Neural crest cell (in vitro differentiated cells): ENCODE measurements at regions not wholly inside any gene's neighbourhood (a gene's known extent, or its start where the extent isn't known, plus 50 kb on each side); places are given as distances from the start of the nearest gene placed in this dataset.

Experiments
- DNase-seq: peaks from one replicate; pipeline ENCODE4 v3.0.0; 2021; ENCODE audit warnings: low read depth, mixed read lengths, low spot score
- H3K27ac Mint-ChIP-seq: one replicate; pipeline ENCODE4 v1.8.0; 2021; ENCODE audit warnings: mild to moderate bottlenecking, mixed read lengths; ENCODE audit not compliant: unreplicated experiment
- H3K27me3 Mint-ChIP-seq: 2 replicates; pipeline ENCODE4 v1.8.0; 2021; ENCODE audit warnings: low read depth, mild to moderate bottlenecking, mixed read lengths
- H3K36me3 Mint-ChIP-seq: 2 replicates; pipeline ENCODE4 v1.8.0; 2021; ENCODE audit warnings: low read depth, mild to moderate bottlenecking, mixed read lengths
- H3K4me1 Mint-ChIP-seq: 2 replicates; pipeline ENCODE4 v1.8.0; 2021; ENCODE audit warnings: mixed read lengths
- H3K4me3 Mint-ChIP-seq: one replicate; pipeline ENCODE4 v1.8.0; 2021; ENCODE audit warnings: mild to moderate bottlenecking, mixed read lengths
- H3K9me3 Mint-ChIP-seq: 2 replicates; pipeline ENCODE4 v1.8.0; 2021; ENCODE audit warnings: mixed read lengths
- TF ChIP-seq, protein P1 (sequence below): fragments of 200-600 bp; sonication (generic); conservative IDR thresholded peaks from 2 replicates; pipeline ENCODE4 v1.5.0; 2021; ENCODE audit warnings: antibody characterized with exemption, mild to moderate bottlenecking

DNA sequence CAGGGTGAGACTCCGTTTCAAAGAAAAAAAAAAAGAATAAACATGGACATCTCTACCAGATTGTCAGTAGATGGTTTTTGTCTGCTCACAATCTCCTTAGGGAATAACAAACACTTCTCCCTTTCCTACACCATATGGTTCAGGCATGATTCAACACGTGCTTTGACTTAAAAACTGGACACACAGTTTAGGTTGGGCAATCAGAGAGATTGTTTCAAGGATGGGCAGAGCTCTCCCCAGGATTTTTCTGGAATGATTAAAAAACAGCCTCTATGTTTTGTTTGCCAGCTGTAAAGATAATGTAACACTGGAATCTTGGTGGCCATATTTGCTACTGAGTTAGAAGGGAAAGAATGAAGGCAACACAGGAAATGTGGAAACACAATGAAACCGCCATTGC lies 150.1 kb upstream of the TSC22D1 start:
- no peak overlapping the region for H3K4me3 Mint-ChIP-seq

DNA sequence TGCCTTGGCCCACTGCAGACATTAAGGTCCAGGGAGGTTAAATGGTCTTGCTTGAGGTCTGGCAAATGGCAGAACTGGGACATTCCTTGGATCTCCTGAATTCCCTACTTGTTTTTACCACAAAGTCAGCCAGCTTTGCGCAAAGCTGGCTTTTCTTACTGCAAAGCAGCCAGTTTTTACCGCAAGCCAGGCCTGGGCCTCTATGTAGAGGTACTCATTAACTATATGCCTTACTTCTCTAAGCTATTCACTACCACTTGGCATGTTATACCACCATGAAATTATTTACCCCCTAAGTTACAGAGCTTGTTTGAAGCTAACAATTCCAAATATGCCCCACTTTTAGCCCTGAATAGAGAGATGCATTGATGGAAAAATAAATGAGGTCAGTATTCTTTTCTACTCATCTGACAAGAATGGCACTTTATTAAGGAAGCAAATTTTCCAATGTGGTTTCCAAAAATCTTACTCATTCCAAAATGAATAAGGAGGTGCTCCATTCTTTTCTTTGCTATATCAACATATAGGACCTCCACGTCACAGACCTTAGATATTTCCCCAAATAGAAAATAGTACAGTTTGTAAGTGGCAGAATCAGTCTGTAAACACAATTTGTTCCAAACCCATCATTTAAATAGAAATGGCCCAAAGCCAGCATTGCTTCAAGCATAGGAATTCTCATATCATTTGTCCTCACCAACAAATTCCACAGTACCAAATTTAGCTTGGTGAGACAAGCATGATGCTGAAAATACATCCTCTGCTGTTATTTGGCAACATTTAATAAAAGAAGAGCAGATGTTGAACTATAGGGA lies 143.9 kb upstream of the TSC22D1 start:
- no peak overlapping the region for H3K27ac Mint-ChIP-seq
- TF ChIP-seq, protein P1, sequence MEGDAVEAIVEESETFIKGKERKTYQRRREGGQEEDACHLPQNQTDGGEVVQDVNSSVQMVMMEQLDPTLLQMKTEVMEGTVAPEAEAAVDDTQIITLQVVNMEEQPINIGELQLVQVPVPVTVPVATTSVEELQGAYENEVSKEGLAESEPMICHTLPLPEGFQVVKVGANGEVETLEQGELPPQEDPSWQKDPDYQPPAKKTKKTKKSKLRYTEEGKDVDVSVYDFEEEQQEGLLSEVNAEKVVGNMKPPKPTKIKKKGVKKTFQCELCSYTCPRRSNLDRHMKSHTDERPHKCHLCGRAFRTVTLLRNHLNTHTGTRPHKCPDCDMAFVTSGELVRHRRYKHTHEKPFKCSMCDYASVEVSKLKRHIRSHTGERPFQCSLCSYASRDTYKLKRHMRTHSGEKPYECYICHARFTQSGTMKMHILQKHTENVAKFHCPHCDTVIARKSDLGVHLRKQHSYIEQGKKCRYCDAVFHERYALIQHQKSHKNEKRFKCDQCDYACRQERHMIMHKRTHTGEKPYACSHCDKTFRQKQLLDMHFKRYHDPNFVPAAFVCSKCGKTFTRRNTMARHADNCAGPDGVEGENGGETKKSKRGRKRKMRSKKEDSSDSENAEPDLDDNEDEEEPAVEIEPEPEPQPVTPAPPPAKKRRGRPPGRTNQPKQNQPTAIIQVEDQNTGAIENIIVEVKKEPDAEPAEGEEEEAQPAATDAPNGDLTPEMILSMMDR: no peak
- H3K36me3 Mint-ChIP-seq: no peaks in the 10 kb centered on the region
- H3K4me1 Mint-ChIP-seq: no peaks in the 10 kb centered on the region
- H3K27me3 Mint-ChIP-seq: no peaks in the 10 kb centered on the region
- peaks cover 2% of the 10 kb centered on the region for H3K9me3 Mint-ChIP-seq
- H3K4me3 Mint-ChIP-seq: no peak overlapping the region
- DNase-seq: no peak

More for the DNA sequence above, 150.1 kb upstream of the TSC22D1 start:
- Mint-ChIP-seq H3K27ac (no peak overlapping the region), H3K4me1 (no peaks in the 10 kb centered on the region), H3K36me3 (no peaks in the 10 kb centered on the region), H3K9me3 (peaks cover 2% of the 10 kb centered on the region), H3K27me3 (no peaks in the 10 kb centered on the region)
- TF ChIP-seq, protein P1: no peak
- DNase-seq: no peak

DNA sequence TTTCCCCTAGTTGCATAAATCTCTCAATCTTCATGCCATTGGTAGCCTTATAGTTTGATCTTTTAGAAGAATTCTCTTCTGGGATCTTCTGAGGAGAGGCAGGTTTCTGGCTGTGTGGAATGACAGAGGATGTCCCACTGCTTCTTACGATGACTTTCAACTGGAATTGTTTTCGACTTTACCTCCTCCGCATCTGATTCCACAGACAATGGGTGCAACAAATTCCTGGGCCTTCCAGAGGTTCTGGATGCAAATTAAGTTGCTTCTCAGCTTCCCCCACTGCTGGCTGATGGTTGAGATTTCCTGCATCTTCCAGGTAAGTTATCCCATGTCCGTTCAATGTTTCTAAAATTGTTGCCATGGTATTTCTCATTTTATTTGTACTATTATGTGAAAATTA lies 142.3 kb upstream of the TSC22D1 start:
- H3K4me3 Mint-ChIP-seq: no peak overlapping the region
- H3K4me1 Mint-ChIP-seq: no peaks in the 10 kb centered on the region
- TF ChIP-seq, protein P1: no peak
- no peak for DNase-seq
- no peaks in the 10 kb centered on the region for H3K36me3 Mint-ChIP-seq
- H3K9me3 Mint-ChIP-seq: no peaks in the 10 kb centered on the region
- H3K27ac Mint-ChIP-seq: no peak overlapping the region
- no peaks in the 10 kb centered on the region for H3K27me3 Mint-ChIP-seq

DNA sequence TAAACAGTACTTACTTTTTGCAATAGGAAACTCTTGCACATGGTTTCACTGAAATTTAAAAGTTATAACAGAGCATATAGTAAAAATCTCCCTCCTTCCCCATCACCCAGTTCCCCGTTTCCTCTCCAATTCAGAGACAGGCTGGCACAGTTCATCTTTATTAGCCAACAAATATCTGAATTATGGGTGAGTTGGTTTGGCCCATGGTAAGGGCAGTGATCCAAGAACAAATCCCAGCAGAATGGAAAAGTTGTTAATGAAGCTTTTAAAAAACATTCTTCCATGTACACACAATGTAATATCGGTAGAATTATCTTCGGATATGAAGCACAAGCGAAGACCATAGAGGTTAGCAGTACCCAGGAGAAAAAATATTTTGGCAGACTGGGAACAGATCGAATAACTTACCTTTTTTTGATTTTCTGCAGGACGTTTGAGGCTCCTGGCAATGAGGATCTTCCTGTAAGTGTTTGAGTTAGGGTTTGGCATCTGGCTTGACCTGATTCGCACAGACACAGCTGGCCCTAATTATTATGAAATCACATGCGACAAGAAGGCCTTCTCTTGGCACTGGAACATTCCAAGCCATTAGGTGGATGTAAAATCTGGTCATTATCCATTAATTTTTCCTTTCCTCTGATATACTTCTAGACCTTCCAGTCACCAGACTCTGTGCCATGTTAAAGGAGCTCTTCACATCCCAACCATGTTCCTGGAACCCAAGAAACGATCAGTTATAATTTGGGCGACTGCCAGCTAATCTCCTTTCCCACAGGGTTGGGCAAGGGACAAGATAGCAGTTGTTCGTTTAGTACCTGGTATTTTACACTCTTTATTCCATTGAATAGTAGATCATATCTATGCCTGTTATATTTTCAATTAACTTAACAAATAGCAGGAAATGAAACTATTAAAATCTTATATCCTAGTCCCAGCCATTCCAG lies 139.4 kb upstream of the TSC22D1 start:
- DNase-seq: no peak
- TF ChIP-seq, protein P1: no peak
- H3K9me3 Mint-ChIP-seq: no peaks in the 10 kb centered on the region
- no peaks in the 10 kb centered on the region for H3K27me3 Mint-ChIP-seq
- H3K36me3 Mint-ChIP-seq: no peaks in the 10 kb centered on the region
- H3K27ac Mint-ChIP-seq: no peak overlapping the region
- no peak overlapping the region for H3K4me3 Mint-ChIP-seq
- H3K4me1 Mint-ChIP-seq: no peaks in the 10 kb centered on the region

DNA sequence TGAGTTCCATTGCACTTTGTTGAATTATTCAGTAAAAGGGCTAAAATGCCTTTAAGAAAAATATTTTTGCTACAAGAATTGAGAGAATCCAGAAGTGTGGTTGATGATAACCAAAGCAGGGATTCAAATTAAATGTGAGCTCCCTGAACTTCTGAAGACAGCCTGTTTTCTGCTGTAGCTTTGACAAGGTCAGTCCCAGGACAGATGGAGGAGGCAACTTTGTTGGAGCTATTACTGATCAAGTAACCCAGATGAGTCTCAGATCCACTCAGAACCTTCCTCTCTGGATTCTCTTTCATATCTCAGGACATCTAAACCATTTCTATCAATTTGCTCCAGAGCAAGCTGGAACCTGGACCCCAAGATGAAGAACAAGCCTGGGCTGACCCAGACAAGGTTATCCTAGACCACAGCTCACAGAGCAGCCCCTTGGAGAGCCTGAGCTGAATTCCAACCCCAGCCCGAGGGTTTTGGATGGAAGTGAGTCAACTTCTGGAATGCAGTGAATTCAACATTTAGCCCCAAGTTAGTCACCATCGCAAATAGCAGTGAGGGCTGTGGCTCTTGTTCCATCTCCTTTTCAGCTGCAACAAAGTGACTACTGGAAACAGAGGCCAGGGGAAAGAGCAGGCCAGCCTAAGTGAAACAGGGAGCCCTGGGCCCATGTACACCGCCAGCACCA lies 137.8 kb upstream of the TSC22D1 start:
- no peaks in the 10 kb centered on the region for H3K27me3 Mint-ChIP-seq
- no peak for DNase-seq
- H3K27ac Mint-ChIP-seq: no peak overlapping the region
- H3K9me3 Mint-ChIP-seq: no peaks in the 10 kb centered on the region
- TF ChIP-seq, protein P1: no peak
- no peak overlapping the region for H3K4me3 Mint-ChIP-seq
- H3K4me1 Mint-ChIP-seq: no peaks in the 10 kb centered on the region
- no peaks in the 10 kb centered on the region for H3K36me3 Mint-ChIP-seq
